K562 (cell line): ENCODE measurements at regions not wholly inside any gene's neighbourhood (a gene's known extent, or its start where the extent isn't known, plus 50 kb on each side); places are given as distances from the start of the nearest gene placed in this dataset.

Experiments
- ATAC-seq: fragments of 200-7000 bp; cut with Tn5 transposase; 3 replicates; pipeline ENCODE4 v1.9.1; 2020; ENCODE audit warnings: moderate library complexity
- BruUV-seq: library from RNA; stranded (reverse); fragments of 400-500 nt; replicated peaks from 2 replicates; lab custom pipeline; 2021; lab: Mats Ljungman, UMichigan
- CTCF ChIA-PET: fragments of 300-600 bp; formaldehyde crosslinking; extraction: SDS; loops from one replicate; lab custom pipeline; 2021; ENCODE audit warnings: low intra/inter-chr PET ratio; lab: Yijun Ruan, JAX
- POLR2A ChIA-PET: fragments of 300-600, 350-650 bp; sonication (Branson Sonifier 250); formaldehyde crosslinking; extraction: SDS; loops from one replicate; lab custom pipeline; 2021; ENCODE audit warnings: antibody characterized with exemption, inconsistent platforms; lab: Yijun Ruan, JAX
- DNase-seq, 4 experiments: peaks; one replicate each; pipeline versions ENCODE4 v3.0.0 to v3.0.0-alpha.2; 2011 to 2018; ENCODE audit warnings: low spot score in 3 of 4, mixed read lengths in 3 of 4; ENCODE audit errors: extremely low read depth in 1 of 4
- FAIRE-seq: peaks from 2 replicates; lab custom pipeline; 2011; peaks lifted over from hg19 to GRCh38; lab: Jason Lieb, UNC
- H2AFZ ChIP-seq: 2 replicates; pipeline ENCODE4 v1.6.0; 2011; ENCODE audit warnings: low read depth, low read length, control low read depth, inconsistent platforms
- H3K27ac ChIP-seq: fragments of 200-600 bp; 3 replicates; pipeline ENCODE4 v1.8.0; 2011; ENCODE audit warnings: low read depth, mild to moderate bottlenecking, control low read depth, inconsistent platforms, low read length, moderate library complexity, mixed read lengths; ENCODE audit errors: extremely low read depth
- H3K27me3 ChIP-seq, 2 experiments: fragments of 300-600 bp in 1 of 2; 2 replicates in 1 of 2; 3 replicates in 1 of 2; pipeline versions ENCODE4 v1.6.0 to v1.8.0; 2011; ENCODE audit warnings: inconsistent platforms in 2 of 2, low read length in 2 of 2, mild to moderate bottlenecking in 1 of 2, mixed read lengths in 1 of 2, moderate library complexity in 1 of 2; ENCODE audit not compliant: control insufficient read depth in 2 of 2, insufficient read depth in 2 of 2
- H3K36me3 ChIP-seq: fragments of 300-600 bp; 3 replicates; pipeline ENCODE4 v1.8.0; 2011; ENCODE audit warnings: mild to moderate bottlenecking, low read length, inconsistent platforms; ENCODE audit not compliant: control insufficient read depth, insufficient read depth
- H3K4me1 ChIP-seq, 2 experiments: fragments of 200-600 bp in 1 of 2; replicated peaks in 1 of 2; 2 replicates in 1 of 2; 3 replicates in 1 of 2; pipeline versions ENCODE4 v1.5.1 to v1.8.0; 2011; ENCODE audit warnings: inconsistent platforms in 2 of 2, low read length in 2 of 2, mild to moderate bottlenecking in 1 of 2, mixed read lengths in 1 of 2, moderate library complexity in 1 of 2; ENCODE audit not compliant: control insufficient read depth in 2 of 2, insufficient read depth in 2 of 2
- H3K4me2 ChIP-seq: 2 replicates; pipeline ENCODE4 v1.6.1; 2011; ENCODE audit warnings: low read length, control low read depth, inconsistent platforms, mixed read lengths; ENCODE audit not compliant: insufficient read depth
- H3K4me3 ChIP-seq: fragments of 200-600 bp; sonication (generic), shearing (Covaris generic); 2 replicates; pipeline ENCODE4 v1.5.1; 2016; ENCODE audit warnings: control low read depth, inconsistent platforms
- H3K79me2 ChIP-seq: fragments of 200-600 bp; 3 replicates; pipeline ENCODE4 v1.8.0; 2011; ENCODE audit warnings: low read length, inconsistent platforms; ENCODE audit not compliant: control insufficient read depth, insufficient read depth
- H3K9ac ChIP-seq, 2 experiments: 2 replicates each; pipeline versions ENCODE4 v1.6.0 to v1.6.1; 2011; ENCODE audit warnings: low read depth in 2 of 2, low read length in 2 of 2, control low read depth in 1 of 2, inconsistent platforms in 1 of 2, mild to moderate bottlenecking in 1 of 2, mixed read lengths in 1 of 2; ENCODE audit not compliant: insufficient read depth in 1 of 2
- H3K9me1 ChIP-seq: one replicate; pipeline ENCODE4 v1.6.0; 2011; ENCODE audit warnings: inconsistent platforms, mild to moderate bottlenecking, low read length, moderate library complexity; ENCODE audit not compliant: control insufficient read depth, insufficient read depth
- H3K9me3 ChIP-seq: replicated peaks from 2 replicates; pipeline ENCODE4 v1.5.1; 2011; ENCODE audit warnings: low read depth, low read length, inconsistent platforms; ENCODE audit not compliant: control insufficient read depth, insufficient read depth
- H4K20me1 ChIP-seq: replicated peaks from 2 replicates; pipeline ENCODE4 v1.6.1; 2011; ENCODE audit warnings: low read length, inconsistent platforms, mixed read lengths; ENCODE audit not compliant: control insufficient read depth, insufficient read depth
- NFATC3 ChIP-seq: fragments of 450-650 bp; IDR thresholded peaks from 2 replicates; pipeline ENCODE4 v1.6.1; 2017; ENCODE audit warnings: mild to moderate bottlenecking
- PRMT5 ChIP-seq: sonication (generic); formaldehyde crosslinking; IDR thresholded peaks from 2 replicates; pipeline ENCODE4 v1.5.0; 2020; ENCODE audit warnings: missing genetic modification reagents
- TGIF2 ChIP-seq: sonication (generic); formaldehyde crosslinking; IDR thresholded peaks from 2 replicates; pipeline ENCODE4 v1.8.1; 2022; ENCODE audit warnings: mild to moderate bottlenecking, missing genetic modification reagents, moderate library complexity
- TRIM25 ChIP-seq: fragments of 450-650 bp; IDR thresholded peaks from 2 replicates; pipeline ENCODE4 v1.7.0; 2016; ENCODE audit warnings: borderline replicate concordance
- ZBTB9 ChIP-seq: fragments of 450-650 bp; formaldehyde crosslinking; IDR thresholded peaks from 2 replicates; pipeline ENCODE4 v1.4.0; 2020; ENCODE audit warnings: mild to moderate bottlenecking, moderate library complexity
- ZMIZ1 ChIP-seq, 2 experiments: fragments of 150-350 bp in 1 of 2; IDR thresholded peaks; 2 replicates each; pipeline ENCODE4 v1.6.1; 2012 to 2016; ENCODE audit warnings: low read depth in 2 of 2, low read length in 2 of 2, mild to moderate bottlenecking in 1 of 2, moderate library complexity in 1 of 2
- ZNF778 ChIP-seq: fragments of 450-650 bp; formaldehyde crosslinking; IDR thresholded peaks from 2 replicates; pipeline ENCODE4 v1.4.0; 2020; ENCODE audit warnings: mild to moderate bottlenecking, moderate library complexity
- WGBS: fragments of 100-300 bp; shearing (Covaris generic); methylation state at CpG from one replicate; pipeline ENCODE4 v1.1.6; 2016; ENCODE audit warnings: low coverage, mixed read lengths; ENCODE audit not compliant: insufficient coverage; ENCODE audit errors: missing lambda C conversion rate; 5-methylcytosine and 5-hydroxymethylcytosine counted together
- in situ Hi-C: fragments of 300-500 bp; cut with MboI; formaldehyde crosslinking; loops from 4 replicates; pipeline ENCODE4 v1.15.0; 2018; ENCODE audit warnings: inconsistent platforms, mixed read lengths
- intact Hi-C: fragments of 100-400 bp; cut with micrococcal nuclease; formaldehyde crosslinking; loops from 2 replicates; pipeline ENCODE4 v1.14.2; 2022
- TF ChIP-seq, protein P1 (sequence below): fragments of 450-650 bp; IDR thresholded peaks from 2 replicates; pipeline ENCODE4 v1.6.1; 2016; ENCODE audit warnings: mild to moderate bottlenecking
- TF ChIP-seq, protein P2 (sequence below): fragments of 250-450 bp; sonication (Bioruptor Pico); IDR thresholded peaks from 2 replicates; pipeline ENCODE4 v1.8.0; 2021; ENCODE audit warnings: moderate library complexity, mild to moderate bottlenecking, inconsistent platforms
- TF ChIP-seq, protein P3 (sequence below): fragments of 250-450 bp; sonication (Bioruptor Pico); IDR thresholded peaks from 2 replicates; pipeline ENCODE4 v1.8.0; 2021; ENCODE audit warnings: borderline replicate concordance, mild to moderate bottlenecking, moderate library complexity; ENCODE audit not compliant: poor library complexity, severe bottlenecking

- Histone ChIP-seq H3K4me2 (no peak overlapping the region), H3K4me1 (no peaks in the 10 kb centered on the region), H3K9me3 (no peaks in the 10 kb centered on the region), H3K27me3 (peaks cover 0 to 7% of the 10 kb centered on the region in 2 experiments; a peak in 2 of 5 replicates), H3K27ac (no peak overlapping the region), H3K9ac (no peak overlapping the region), H3K4me3 (no peak overlapping the region), H3K79me2 (no peaks in the 10 kb centered on the region), H4K20me1 (no peaks in the 10 kb centered on the region; the same call in 1 of the 2 replicates), H2AFZ (no peak overlapping the region), H3K36me3 (no peaks in the 10 kb centered on the region), H3K9me1 (no peaks in the 10 kb centered on the region)
- in situ Hi-C loops = no loop called here
- POLR2A ChIA-PET = interaction anchor here (0.7 kb wide), 1 partner anchor 154 kb away, joined by 3 read pairs; no protein-coding TSS in a partner anchor
- intact Hi-C loops = no loop called here
- ATAC-seq (no peak), FAIRE-seq (no peak), DNase-seq (no peak)
- 38% methylated on average over 4 of the region's 5 CpGs for WGBS
- CTCF ChIA-PET = no interaction called here
- no TSS peak for BruUV-seq
- no peak for TF ChIP-seq NFATC3
- TF ChIP-seq, protein P1, sequence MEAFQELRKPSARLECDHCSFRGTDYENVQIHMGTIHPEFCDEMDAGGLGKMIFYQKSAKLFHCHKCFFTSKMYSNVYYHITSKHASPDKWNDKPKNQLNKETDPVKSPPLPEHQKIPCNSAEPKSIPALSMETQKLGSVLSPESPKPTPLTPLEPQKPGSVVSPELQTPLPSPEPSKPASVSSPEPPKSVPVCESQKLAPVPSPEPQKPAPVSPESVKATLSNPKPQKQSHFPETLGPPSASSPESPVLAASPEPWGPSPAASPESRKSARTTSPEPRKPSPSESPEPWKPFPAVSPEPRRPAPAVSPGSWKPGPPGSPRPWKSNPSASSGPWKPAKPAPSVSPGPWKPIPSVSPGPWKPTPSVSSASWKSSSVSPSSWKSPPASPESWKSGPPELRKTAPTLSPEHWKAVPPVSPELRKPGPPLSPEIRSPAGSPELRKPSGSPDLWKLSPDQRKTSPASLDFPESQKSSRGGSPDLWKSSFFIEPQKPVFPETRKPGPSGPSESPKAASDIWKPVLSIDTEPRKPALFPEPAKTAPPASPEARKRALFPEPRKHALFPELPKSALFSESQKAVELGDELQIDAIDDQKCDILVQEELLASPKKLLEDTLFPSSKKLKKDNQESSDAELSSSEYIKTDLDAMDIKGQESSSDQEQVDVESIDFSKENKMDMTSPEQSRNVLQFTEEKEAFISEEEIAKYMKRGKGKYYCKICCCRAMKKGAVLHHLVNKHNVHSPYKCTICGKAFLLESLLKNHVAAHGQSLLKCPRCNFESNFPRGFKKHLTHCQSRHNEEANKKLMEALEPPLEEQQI = no peak
- no peak for TF ChIP-seq PRMT5 (CRISPR knock-in tag)
- TF ChIP-seq ZMIZ1 (IDR thresholded peaks at IDR 0.05; ENCODE audit: low read depth in 2 of 2, low read length in 2 of 2) = no peak
- TF ChIP-seq, protein P2, sequence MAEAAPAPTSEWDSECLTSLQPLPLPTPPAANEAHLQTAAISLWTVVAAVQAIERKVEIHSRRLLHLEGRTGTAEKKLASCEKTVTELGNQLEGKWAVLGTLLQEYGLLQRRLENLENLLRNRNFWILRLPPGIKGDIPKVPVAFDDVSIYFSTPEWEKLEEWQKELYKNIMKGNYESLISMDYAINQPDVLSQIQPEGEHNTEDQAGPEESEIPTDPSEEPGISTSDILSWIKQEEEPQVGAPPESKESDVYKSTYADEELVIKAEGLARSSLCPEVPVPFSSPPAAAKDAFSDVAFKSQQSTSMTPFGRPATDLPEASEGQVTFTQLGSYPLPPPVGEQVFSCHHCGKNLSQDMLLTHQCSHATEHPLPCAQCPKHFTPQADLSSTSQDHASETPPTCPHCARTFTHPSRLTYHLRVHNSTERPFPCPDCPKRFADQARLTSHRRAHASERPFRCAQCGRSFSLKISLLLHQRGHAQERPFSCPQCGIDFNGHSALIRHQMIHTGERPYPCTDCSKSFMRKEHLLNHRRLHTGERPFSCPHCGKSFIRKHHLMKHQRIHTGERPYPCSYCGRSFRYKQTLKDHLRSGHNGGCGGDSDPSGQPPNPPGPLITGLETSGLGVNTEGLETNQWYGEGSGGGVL = no peak
- TF ChIP-seq, protein P3, sequence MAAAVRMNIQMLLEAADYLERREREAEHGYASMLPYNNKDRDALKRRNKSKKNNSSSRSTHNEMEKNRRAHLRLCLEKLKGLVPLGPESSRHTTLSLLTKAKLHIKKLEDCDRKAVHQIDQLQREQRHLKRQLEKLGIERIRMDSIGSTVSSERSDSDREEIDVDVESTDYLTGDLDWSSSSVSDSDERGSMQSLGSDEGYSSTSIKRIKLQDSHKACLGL (CRISPR knock-in tag) = no peak
- TF ChIP-seq ZBTB9 = no peak
- TF ChIP-seq TRIM25 = no peak
- no peak for TF ChIP-seq ZNF778
- TF ChIP-seq TGIF2 (CRISPR knock-in tag) = no peak
These were observed 275.9 kb downstream of the GADD45G start for GRCh38 chr9:89880721-89881120.
